IMR-90 (cell line): ENCODE measurements at regions not wholly inside any gene's neighbourhood (a gene's known extent, or its start where the extent isn't known, plus 50 kb on each side); places are given as distances from the start of the nearest gene placed in this dataset.

ENCODE experiments used
- ATAC-seq: fragments of 200-7000 bp; cut with Tn5 transposase; 2 replicates; pipeline ENCODE4 v1.9.1; 2020; ENCODE audit warnings: low read depth, mild to moderate bottlenecking, moderate library complexity
- BruUV-seq: library from RNA; stranded (reverse); fragments of 400-500 nt; replicated peaks from 2 replicates; lab custom pipeline; 2021; lab: Mats Ljungman, UMichigan
- CTCF ChIA-PET: fragments of 300-600 bp; formaldehyde crosslinking; extraction: SDS; loops from one replicate; lab custom pipeline; 2021; ENCODE audit warnings: antibody characterized with exemption; lab: Yijun Ruan, JAX
- POLR2A ChIA-PET: fragments of 300-600 bp; sonication (Branson Sonifier 250); formaldehyde crosslinking; loops from one replicate; lab custom pipeline; 2022; ENCODE audit warnings: antibody characterized with exemption; ENCODE audit not compliant: unreplicated experiment; lab: Charles Lee
- DNase-seq: peaks from one replicate; pipeline ENCODE4 v3.0.0; 2013
- H2AFZ ChIP-seq: replicated peaks from 2 replicates; pipeline ENCODE3; 2013; ENCODE audit warnings: low read length, mild to moderate bottlenecking; ENCODE audit not compliant: poor library complexity
- H2AK5ac ChIP-seq: 2 replicates; pipeline ENCODE4 v1.6.1; 2013; ENCODE audit warnings: low read depth, low read length, inconsistent platforms
- H2AK9ac ChIP-seq: replicated peaks from 2 replicates; pipeline ENCODE3; 2013; ENCODE audit warnings: mild to moderate bottlenecking, low read depth, low read length, moderate library complexity; ENCODE audit not compliant: poor library complexity
- H2BK120ac ChIP-seq: 2 replicates; pipeline ENCODE4 v1.6.1; 2013; ENCODE audit warnings: low read depth, low read length, inconsistent platforms
- H2BK15ac ChIP-seq: 3 replicates; pipeline ENCODE4 v1.6.1; 2013; ENCODE audit warnings: low read depth, low read length, inconsistent platforms
- H2BK20ac ChIP-seq: 2 replicates; pipeline ENCODE4 v1.6.1; 2013; ENCODE audit warnings: low read depth, mild to moderate bottlenecking, inconsistent platforms, low read length, moderate library complexity
- H2BK5ac ChIP-seq: 2 replicates; pipeline ENCODE4 v1.6.1; 2013; ENCODE audit warnings: mild to moderate bottlenecking, low read depth, low read length, inconsistent platforms; ENCODE audit not compliant: poor library complexity, severe bottlenecking
- H3K14ac ChIP-seq: replicated peaks from 2 replicates; pipeline ENCODE4 v1.6.1; 2013; ENCODE audit warnings: low read depth, low read length, inconsistent platforms
- H3K18ac ChIP-seq: 2 replicates; pipeline ENCODE4 v1.6.1; 2013; ENCODE audit warnings: low read depth, low read length, control low read depth
- H3K23ac ChIP-seq: 2 replicates; pipeline ENCODE4 v1.6.1; 2013; ENCODE audit warnings: low read depth, low read length, inconsistent platforms
- H3K27ac ChIP-seq: 2 replicates; pipeline ENCODE4 v1.5.1; 2013; ENCODE audit warnings: mild to moderate bottlenecking, control low read depth, low read length; ENCODE audit not compliant: insufficient read depth
- H3K27me3 ChIP-seq: 2 replicates; pipeline ENCODE4 v1.6.1; 2013; ENCODE audit warnings: low read length; ENCODE audit not compliant: control insufficient read depth, insufficient read depth
- H3K36me3 ChIP-seq: 2 replicates; pipeline ENCODE4 v1.6.1; 2013; ENCODE audit warnings: low read length, mixed read lengths; ENCODE audit not compliant: control insufficient read depth, insufficient read depth
- H3K4ac ChIP-seq: 2 replicates; pipeline ENCODE4 v1.6.1; 2013; ENCODE audit warnings: low read depth, low read length, inconsistent platforms
- H3K4me1 ChIP-seq: 2 replicates; pipeline ENCODE4 v1.6.1; 2013; ENCODE audit warnings: low read length, mixed read lengths; ENCODE audit not compliant: control insufficient read depth, insufficient read depth
- H3K4me2 ChIP-seq: 2 replicates; pipeline ENCODE4 v1.6.1; 2013; ENCODE audit warnings: low read depth, mild to moderate bottlenecking, control low read depth, low read length, moderate library complexity
- H3K4me3 ChIP-seq: 2 replicates; pipeline ENCODE4 v1.5.1; 2013; ENCODE audit warnings: low read depth, mild to moderate bottlenecking, control low read depth, low read length, moderate library complexity; ENCODE audit not compliant: insufficient read depth
- H3K56ac ChIP-seq: 2 replicates; pipeline ENCODE4 v1.6.1; 2013; ENCODE audit warnings: low read length, inconsistent platforms; ENCODE audit not compliant: insufficient read depth; ENCODE audit errors: extremely low read depth
- H3K79me1 ChIP-seq, 2 experiments: 2 replicates each; pipeline ENCODE4 v1.6.1; 2013; ENCODE audit warnings: low read length in 2 of 2, inconsistent platforms in 1 of 2, low read depth in 1 of 2
- H3K9ac ChIP-seq: 2 replicates; pipeline ENCODE4 v1.6.1; 2013; ENCODE audit warnings: low read depth, low read length, control low read depth
- H3K9me1 ChIP-seq: 2 replicates; pipeline ENCODE4 v1.6.1; 2013; ENCODE audit warnings: low read length, inconsistent platforms; ENCODE audit not compliant: insufficient read depth
- H3K9me3 ChIP-seq: 2 replicates; pipeline ENCODE4 v1.6.1; 2013; ENCODE audit warnings: low read length; ENCODE audit not compliant: control insufficient read depth, insufficient read depth
- H4K20me1 ChIP-seq: 2 replicates; pipeline ENCODE4 v1.6.1; 2013; ENCODE audit warnings: low read length, inconsistent platforms; ENCODE audit not compliant: insufficient read depth
- H4K5ac ChIP-seq: 2 replicates; pipeline ENCODE4 v1.6.1; 2013; ENCODE audit warnings: mild to moderate bottlenecking, low read depth, low read length, control low read depth
- H4K8ac ChIP-seq, 2 experiments: 2 replicates each; pipeline ENCODE4 v1.6.1; 2013; ENCODE audit warnings: low read depth in 2 of 2, low read length in 2 of 2, control low read depth in 1 of 2, inconsistent platforms in 1 of 2
- H4K91ac ChIP-seq: 2 replicates; pipeline ENCODE4 v1.6.1; 2013; ENCODE audit warnings: low read depth, low read length, inconsistent platforms; ENCODE audit not compliant: insufficient read depth
- RAD21 ChIP-seq: IDR thresholded peaks from 2 replicates; pipeline ENCODE4 v1.6.1; 2012; ENCODE audit warnings: low read length, improper control_type of control experiment
- WGBS, 2 experiments: methylation state at CpG; one replicate each; pipeline versions ENCODE4 v1.1.5 to v1.1.7; 2013; ENCODE audit warnings: missing lambda C conversion rate in 2 of 2; ENCODE audit not compliant: insufficient read length in 1 of 2; ENCODE audit errors: extremely low coverage in 2 of 2; 5-methylcytosine and 5-hydroxymethylcytosine counted together
- dilution Hi-C: fragments of 300-500 bp; cut with HindIII; formaldehyde crosslinking; loops from one replicate; pipeline ENCODE4 v1.14.3; 2018; ENCODE audit warnings: low sequenced_read_pairs; ENCODE audit not compliant: unreplicated experiment
- in situ Hi-C: fragments of 300-500 bp; cut with MboI; formaldehyde crosslinking; loops from 3 replicates; pipeline ENCODE4 v1.14.3; 2019; ENCODE audit warnings: low sequenced_read_pairs, inconsistent platforms, mixed read lengths
- intact Hi-C: fragments of 100-400 bp; cut with micrococcal nuclease; formaldehyde crosslinking; loops from 2 replicates; pipeline ENCODE4 v1.10.0; 2022

DNA sequence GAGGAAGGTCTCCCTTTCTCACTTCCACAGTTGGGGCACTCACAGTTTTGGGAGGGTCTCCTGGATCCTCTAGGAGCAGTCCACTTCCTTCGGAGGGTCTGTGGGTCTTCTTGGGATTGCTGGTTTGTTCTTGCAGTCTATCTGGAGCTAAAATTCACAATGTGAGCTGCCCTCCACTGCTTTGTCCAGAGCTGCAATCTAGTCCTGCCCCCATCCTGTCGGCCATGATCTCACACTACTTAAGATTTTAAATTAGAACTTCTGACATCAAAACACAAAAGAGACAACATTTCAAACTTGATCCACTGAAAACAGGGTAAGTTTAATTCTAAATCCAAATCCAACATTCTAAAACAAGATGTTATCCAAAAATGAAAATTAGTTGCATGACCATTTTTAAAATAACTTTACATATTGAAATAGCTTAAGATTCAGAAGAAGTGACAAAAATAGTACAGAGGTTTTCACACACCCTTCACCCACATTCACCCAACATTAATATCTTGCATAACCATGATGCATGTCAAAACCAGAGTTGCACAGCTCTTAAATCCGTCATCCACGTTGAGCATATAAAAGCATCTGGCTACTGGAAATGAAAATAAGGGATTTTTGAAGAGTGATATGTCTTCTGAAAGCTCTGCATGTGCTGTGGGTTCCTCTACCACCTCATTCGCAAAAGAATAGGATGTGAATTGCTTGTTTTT, 113.7 kb upstream of the EPB41L4A start:
- no peak overlapping the region for H2BK120ac ChIP-seq
- no peak overlapping the region for H4K91ac ChIP-seq
- no peak for TF ChIP-seq RAD21
- H2BK5ac ChIP-seq, result no peak overlapping the region
- H2AK5ac ChIP-seq, result no peak overlapping the region
- in situ Hi-C loops (no loop called here), intact Hi-C loops (no loop called here), dilution Hi-C loops (no loop called here)
- WGBS, 2 experiments, result 50% methylated on average over 1 of the region's 5 CpGs; no CpG with 5 or more reads in 1 of the 2 experiments
- H2BK20ac ChIP-seq, result no peak overlapping the region
- H3K4me2 ChIP-seq, result no peak overlapping the region
- H3K36me3 ChIP-seq, result no peaks in the 10 kb centered on the region
- no peak overlapping the region for H3K4ac ChIP-seq
- no peaks in the 10 kb centered on the region for H4K20me1 ChIP-seq
- no peak overlapping the region for H3K18ac ChIP-seq
- no peak overlapping the region for H3K23ac ChIP-seq
- CTCF ChIA-PET, result no interaction called here
- no peak overlapping the region for H2BK15ac ChIP-seq
- no peak for ATAC-seq
- no peak overlapping the region for H2AFZ ChIP-seq
- H3K79me1 ChIP-seq, result no peaks in the 10 kb centered on the region
- no peak overlapping the region for H2AK9ac ChIP-seq
- no peak overlapping the region for H4K8ac ChIP-seq
- H3K4me1 ChIP-seq, result no peaks in the 10 kb centered on the region
- H3K14ac ChIP-seq, result no peak overlapping the region
- H3K56ac ChIP-seq, result no peak overlapping the region
- H3K9ac ChIP-seq, result no peak overlapping the region
- H3K27me3 ChIP-seq, result peaks cover 2% of the 10 kb centered on the region; the same call in 1 of the 2 replicates
- H3K4me3 ChIP-seq, result no peak overlapping the region
- BruUV-seq, result no TSS peak
- H4K5ac ChIP-seq, result no peak overlapping the region
- POLR2A ChIA-PET, result no interaction called here
- no peaks in the 10 kb centered on the region for H3K9me1 ChIP-seq
- no peaks in the 10 kb centered on the region for H3K9me3 ChIP-seq
- DNase-seq, result no peak
- H3K27ac ChIP-seq, result no peak overlapping the region
